GM12892 (cell line): ENCODE measurements at regions not wholly inside any gene's neighbourhood (a gene's known extent, or its start where the extent isn't known, plus 50 kb on each side); places are given as distances from the start of the nearest gene placed in this dataset.
A peak's percentile ranks its signal among the peaks of the same experiment; 100 is the strongest.

Experiments used
- DNase-seq: peaks from one replicate; pipeline ENCODE4 v3.0.0; 2011; ENCODE audit not compliant: insufficient read length
- FAIRE-seq: peaks from 2 replicates; lab custom pipeline; 2011; peaks lifted over from hg19 to GRCh38; lab: Jason Lieb, UNC
- POLR2A ChIP-seq: IDR thresholded peaks from 2 replicates; pipeline ENCODE4 v1.6.1; 2011; ENCODE audit warnings: low read depth, low read length, control low read depth
- POLR2AphosphoS5 ChIP-seq: IDR thresholded peaks from 2 replicates; pipeline ENCODE4 v1.6.1; 2011; ENCODE audit warnings: low read depth, low read length, control low read depth
- TAF1 ChIP-seq: IDR thresholded peaks from 2 replicates; pipeline ENCODE4 v1.6.1; 2011; ENCODE audit warnings: low read depth, mild to moderate bottlenecking, control low read depth, low read length, borderline replicate concordance

DNA sequence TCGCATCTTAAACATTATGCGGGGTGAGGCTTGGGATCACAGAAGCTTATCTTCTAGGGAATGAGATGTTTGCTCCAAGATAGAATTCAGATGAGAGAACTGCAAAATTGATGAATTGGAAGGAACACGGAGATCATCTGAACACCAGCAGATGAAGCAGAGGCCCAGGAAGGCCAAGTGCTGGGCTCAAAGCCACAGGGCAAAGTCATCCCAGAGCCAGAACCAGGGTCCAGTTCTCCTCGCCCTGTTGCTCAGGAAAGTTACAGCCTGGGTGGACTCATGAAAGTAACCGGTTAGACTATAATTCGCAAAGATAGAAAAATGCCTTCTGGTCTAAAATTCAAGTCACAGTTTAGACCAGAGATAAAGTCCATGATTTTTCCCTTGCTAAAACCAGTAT is 456.1 kb upstream of the ID2 start:
- DNase-seq: no peak
- TF ChIP-seq POLR2AphosphoS5 (no peak), POLR2A (no peak), TAF1 (no peak)
- FAIRE-seq: no peak

DNA sequence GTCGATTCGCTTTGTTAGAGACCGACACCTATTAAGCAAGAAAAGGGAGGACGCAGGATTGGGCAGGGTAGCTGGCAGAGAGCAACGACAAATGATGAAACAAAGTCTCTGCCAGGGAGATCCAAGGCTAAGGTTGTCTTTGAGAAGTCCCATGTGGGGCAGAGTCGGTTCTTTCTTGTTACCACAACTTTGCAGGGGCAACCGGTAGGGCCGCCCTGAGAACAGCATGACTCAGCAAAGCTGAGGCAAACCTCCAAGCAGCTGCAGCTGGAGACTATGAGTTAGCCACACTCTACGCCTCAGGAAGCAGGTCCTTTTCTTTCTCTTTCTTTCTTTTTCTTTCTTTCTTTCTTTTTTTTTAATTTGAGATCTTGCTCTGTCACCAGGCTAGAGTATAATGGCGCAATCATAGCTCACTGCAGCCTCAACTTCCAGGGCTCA is 452.3 kb upstream of the ID2 start:
- TF ChIP-seq POLR2A (no peak), POLR2AphosphoS5 (no peak), TAF1 (no peak)
- DNase-seq (no peak), FAIRE-seq (peak; percentile 78)

DNA sequence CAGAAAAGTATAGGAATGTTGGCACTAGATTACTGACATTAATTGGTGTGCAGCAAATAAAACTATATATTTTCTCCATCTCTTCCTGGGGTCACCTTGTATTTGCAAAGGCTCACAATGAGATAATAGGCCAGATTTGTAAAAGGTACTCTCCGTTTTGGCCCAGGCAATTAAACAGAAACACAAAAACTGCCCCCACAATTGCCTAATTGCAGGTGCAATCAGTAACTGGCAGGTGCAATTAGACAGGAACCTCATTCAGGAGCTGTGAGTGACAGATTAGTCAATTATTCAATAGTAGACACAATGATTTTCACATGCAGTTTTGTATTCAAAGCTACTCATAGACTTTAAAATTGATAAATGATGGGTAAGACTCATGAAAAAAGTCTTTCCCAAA is 451.4 kb upstream of the ID2 start:
- no peak for TF ChIP-seq TAF1
- TF ChIP-seq POLR2A: no peak
- TF ChIP-seq POLR2AphosphoS5: no peak
- FAIRE-seq (no peak), DNase-seq (no peak)

DNA sequence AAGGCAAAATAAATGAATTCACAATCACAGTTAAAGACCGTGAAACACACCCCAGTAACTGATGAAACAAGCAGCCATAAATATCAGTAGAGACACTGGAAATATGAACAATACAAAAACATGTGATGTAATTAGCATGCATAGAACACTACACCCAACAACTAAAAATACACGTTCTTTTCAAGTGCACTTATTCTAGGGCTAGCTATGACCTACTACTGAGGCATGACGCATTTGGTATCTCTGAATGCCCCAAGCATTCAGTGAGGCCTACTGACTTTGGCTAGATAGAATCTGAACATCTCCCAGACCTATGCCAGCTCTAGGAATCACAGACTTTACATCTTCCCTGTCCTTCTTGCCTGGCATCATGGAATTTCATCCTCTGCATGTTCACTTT is 450.0 kb upstream of the ID2 start:
- DNase-seq (no peak), FAIRE-seq (no peak)
- no peak for TF ChIP-seq TAF1

DNA sequence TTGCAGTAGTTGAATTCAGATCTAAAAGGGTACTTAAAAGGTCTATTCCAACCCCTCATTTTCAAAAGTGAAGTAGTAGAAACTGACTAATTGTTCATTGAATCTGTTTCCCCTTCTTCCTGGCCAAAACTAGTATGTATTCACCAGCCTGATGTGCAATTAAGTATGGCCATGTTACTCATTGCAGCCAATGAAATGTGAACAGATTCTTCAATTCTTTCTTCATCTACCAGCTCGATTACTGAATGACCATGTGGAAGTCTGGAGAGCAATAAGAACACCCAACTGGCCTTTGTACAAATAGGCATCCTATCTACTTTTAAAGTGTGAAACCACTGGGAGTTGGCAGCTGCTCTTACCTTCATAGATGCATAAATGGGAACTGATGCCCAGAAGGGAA is 449.0 kb upstream of the ID2 start:
- no peak for FAIRE-seq
- DNase-seq: no peak
- TF ChIP-seq TAF1: no peak
- no peak for TF ChIP-seq POLR2A
- TF ChIP-seq POLR2AphosphoS5: no peak

DNA sequence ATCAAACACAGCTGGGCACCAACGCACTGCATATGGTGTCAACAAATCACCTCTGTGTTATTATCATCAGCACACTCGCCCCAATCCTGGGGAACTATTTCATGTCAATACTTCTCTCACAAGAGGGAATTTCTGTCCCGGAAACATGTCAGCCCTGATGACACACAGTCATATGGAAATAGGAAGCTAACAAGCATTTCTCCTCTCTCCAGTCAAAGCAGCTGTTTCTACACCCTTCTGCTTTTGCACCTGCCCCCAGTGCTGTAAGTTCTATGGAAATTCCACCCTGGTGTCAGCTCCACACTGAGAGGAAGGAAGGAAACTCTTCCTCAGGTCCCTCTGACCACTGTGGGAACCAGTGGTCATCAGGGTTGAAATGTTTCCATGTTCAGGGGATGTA is 447.6 kb upstream of the ID2 start:
- DNase-seq (no peak), FAIRE-seq (peak; percentile 27)

DNA sequence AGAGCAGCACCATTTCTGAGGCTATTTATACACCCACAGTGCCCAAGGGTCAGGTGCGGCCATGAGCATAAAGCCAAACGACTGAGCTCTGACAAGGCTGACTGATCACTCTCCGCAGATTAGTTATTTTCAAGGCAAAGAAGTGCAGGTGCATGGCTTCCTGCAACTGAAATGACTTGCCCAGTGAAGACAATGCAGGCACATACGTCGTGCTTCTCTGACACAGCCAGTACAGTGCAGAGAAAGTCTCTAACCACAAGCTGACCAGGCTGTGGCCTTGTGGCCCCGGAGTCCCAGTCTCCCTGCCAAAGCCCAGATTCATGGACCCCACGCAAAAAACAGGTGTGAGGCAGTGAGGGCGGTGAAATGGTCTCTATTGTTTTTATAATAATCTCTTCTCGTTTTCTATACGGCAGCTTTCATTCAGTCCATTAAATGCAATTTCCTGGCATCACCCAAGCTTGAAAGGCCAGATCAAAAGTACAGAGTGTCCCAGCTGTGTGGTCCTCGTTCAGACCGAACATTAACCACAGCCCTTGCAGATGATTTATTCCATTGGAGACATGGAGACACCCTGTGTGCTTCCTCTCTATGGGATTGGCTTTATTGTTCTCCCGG is 447.0 kb upstream of the ID2 start:
- no peak for TF ChIP-seq POLR2A
- TF ChIP-seq POLR2AphosphoS5: peak; percentile 64; the same call in 1 of the 2 replicates
- no peak for TF ChIP-seq TAF1
- FAIRE-seq (peak; percentile 96), DNase-seq (no peak)

More for the DNA sequence above, 447.6 kb upstream of the ID2 start:
- TF ChIP-seq POLR2A (no peak), TAF1 (no peak), POLR2AphosphoS5 (no peak)

DNA sequence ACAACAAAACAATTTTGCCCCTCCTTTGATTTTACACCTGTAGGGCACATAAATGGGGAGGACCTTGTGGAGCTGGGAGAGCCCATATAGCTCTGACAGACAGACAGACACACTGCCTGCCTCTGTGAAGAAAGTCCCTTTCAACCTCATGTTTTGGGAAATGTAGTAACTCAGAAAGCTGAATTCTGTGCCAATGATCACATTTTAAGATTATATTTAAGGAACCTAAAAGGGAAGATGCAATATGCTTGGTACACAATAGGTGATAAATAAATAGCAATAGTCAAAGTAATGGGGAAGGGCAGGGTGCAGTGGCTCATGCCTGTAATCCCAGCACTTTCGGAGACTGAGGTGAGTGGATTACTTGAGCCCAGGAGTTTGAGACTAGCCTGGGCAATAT is 446.4 kb upstream of the ID2 start:
- FAIRE-seq (no peak), DNase-seq (no peak)
- TF ChIP-seq TAF1 (no peak), POLR2AphosphoS5 (no peak), POLR2A (no peak)

DNA sequence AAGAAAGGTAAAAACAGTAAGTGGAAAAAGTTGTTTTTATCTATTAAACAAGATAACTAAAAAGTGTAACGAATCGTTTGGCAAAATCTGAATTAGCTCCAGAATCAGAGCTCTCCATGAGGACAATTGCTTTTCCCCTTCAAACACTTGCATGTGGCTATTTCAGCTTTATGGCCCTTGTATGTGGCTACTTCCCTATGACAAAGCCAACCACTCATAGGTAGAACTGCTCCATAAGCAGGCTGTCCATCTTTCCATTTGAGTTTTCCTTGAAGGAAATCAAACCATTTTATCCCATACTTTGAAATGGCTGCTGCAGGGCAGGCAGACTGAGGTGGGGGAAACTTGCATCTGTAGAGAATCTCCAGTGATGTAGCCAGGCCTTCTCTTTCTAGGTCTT is 445.5 kb upstream of the ID2 start:
- no peak for DNase-seq
- no peak for FAIRE-seq
- TF ChIP-seq POLR2AphosphoS5: no peak
- TF ChIP-seq POLR2A: no peak
- no peak for TF ChIP-seq TAF1

DNA sequence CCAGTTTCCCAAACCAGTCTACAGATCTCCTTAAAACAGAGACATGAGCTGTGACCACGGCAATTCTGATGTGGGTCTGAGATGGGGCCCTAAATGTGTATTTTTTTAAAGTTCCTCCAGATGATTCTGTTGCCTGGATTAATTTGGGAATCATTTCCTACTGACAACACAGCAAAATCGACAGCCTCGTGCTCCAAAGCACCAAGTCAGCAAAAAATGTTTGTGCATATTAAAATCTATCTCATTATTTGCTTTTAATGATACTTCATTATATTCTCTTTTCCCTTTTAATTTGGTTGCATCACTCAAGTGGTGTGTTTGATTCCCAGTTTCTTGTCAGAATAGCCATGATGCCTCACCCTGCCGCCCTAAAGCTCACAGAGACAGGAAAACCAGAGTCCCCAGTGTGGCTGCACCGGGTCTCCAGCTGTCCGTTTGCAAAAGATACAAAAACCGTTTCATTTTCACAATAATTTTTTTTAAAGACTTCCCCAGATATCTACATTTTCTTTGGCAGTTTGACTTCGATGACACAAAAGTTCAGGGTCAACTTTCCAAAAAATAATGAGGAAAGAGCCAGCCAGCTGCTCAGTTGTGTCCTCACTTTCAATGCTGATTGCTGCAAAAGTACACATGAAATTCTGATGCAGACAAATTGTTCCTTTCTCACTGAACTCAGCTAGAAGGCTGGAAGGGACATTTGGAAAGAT is 443.2 kb upstream of the ID2 start:
- no peak for DNase-seq
- no peak for FAIRE-seq

DNA sequence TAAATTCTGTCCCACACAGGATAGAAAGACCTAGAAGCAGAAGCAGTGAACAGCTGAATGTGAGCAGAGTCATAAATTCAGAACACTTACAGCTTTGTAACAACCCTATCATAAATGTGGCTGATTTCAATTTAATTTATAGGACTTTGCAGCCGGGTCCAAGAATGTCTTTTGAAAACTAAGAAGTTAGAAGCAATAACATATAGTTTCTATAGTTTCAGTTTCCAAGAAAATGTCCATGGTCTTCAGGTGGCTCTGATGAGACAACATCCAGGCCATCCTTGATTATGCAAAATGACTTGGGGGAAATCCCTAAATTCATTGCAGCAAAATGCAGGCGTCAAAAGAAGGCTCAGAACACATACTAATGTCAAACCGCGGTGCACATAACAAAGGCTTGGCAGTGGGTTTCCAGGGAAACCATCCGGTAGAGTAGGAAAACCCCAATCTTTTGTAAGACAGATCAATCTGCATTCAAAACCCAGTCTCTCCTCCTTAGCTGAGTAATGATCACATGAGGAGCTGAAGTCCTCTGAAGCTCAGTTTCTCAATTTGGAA is 442.2 kb upstream of the ID2 start:
- DNase-seq (no peak), FAIRE-seq (no peak)
- TF ChIP-seq POLR2A: no peak
- no peak for TF ChIP-seq TAF1
- no peak for TF ChIP-seq POLR2AphosphoS5

More for the DNA sequence above, 443.2 kb upstream of the ID2 start:
- TF ChIP-seq POLR2A (no peak), POLR2AphosphoS5 (no peak), TAF1 (no peak)

DNA sequence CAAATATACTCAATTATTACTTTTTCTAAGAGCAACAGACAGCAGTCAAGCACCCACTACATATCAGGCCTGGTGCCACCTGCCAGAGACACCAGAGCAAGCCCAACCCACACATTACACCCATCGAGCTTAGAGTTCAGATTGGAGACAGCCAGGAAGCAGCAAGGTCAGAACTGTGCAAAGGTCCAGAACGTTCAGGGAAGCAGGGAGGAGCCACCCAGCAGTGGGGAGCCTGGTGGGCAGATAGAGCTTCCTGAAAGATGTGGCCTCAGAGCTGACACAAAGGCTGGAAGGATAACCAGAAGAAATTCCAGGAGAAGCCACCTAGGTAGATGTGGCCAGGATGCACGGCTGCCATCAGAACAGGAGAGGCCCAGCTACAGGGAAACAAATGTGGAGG is 440.5 kb upstream of the ID2 start:
- TF ChIP-seq POLR2AphosphoS5: no peak
- no peak for TF ChIP-seq TAF1
- no peak for TF ChIP-seq POLR2A
- FAIRE-seq: no peak
- no peak for DNase-seq
